RWPE1 (cell line): ENCODE measurements at regions not wholly inside any gene's neighbourhood (a gene's known extent, or its start where the extent isn't known, plus 50 kb on each side); places are given as distances from the start of the nearest gene placed in this dataset.

ENCODE experiments used
- CTCF ChIA-PET: fragments of 350-600 bp; sonication (Branson Sonifier 250); formaldehyde crosslinking; extraction: SDS; loops from one replicate; lab custom pipeline; 2021; lab: Yijun Ruan, JAX
- POLR2A ChIA-PET: fragments of 400-600 bp; formaldehyde crosslinking; extraction: SDS; loops from one replicate; lab custom pipeline; 2020; ENCODE audit warnings: antibody characterized with exemption; ENCODE audit not compliant: low non-redundant PET; lab: Yijun Ruan, JAX
- DNase-seq: peaks from one replicate; pipeline ENCODE4 v3.0.0; 2012; ENCODE audit warnings: low spot score
- H3K27ac ChIP-seq: fragments of 450-650 bp; 2 replicates; pipeline ENCODE4 v1.5.1; 2017
- TF ChIP-seq, protein P1 (sequence below): fragments of 450-650 bp; conservative IDR thresholded peaks from 2 replicates; pipeline ENCODE4 v1.5.1; 2017; ENCODE audit warnings: low read depth, mild to moderate bottlenecking

DNA sequence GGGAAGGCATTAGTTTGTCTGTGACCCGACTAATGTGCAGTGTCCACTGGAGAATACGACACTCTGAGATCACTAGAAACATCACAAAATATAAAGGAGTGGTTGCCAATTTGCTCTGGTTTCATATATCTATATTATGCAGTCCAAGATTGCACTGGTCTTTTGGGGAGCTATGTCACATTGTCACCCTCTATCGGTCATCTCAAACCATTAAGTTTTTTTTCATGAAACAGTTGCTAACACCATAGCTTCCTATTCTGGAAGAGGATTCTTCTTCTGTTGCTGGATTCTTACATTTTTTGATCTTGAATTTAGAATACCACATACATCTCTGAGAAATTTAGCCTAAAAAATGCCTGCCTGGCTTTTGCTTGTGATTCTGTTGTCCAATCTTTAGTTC lies 168.6 kb downstream of the LACC1 start:
- DNase-seq = no peak
- POLR2A ChIA-PET = no interaction called here
- CTCF ChIA-PET = interaction anchor here (1.4 kb wide), 1 partner anchor 140 kb away, joined by 3 read pairs; no protein-coding TSS in a partner anchor
- no peak overlapping the region for H3K27ac ChIP-seq
- TF ChIP-seq, protein P1, sequence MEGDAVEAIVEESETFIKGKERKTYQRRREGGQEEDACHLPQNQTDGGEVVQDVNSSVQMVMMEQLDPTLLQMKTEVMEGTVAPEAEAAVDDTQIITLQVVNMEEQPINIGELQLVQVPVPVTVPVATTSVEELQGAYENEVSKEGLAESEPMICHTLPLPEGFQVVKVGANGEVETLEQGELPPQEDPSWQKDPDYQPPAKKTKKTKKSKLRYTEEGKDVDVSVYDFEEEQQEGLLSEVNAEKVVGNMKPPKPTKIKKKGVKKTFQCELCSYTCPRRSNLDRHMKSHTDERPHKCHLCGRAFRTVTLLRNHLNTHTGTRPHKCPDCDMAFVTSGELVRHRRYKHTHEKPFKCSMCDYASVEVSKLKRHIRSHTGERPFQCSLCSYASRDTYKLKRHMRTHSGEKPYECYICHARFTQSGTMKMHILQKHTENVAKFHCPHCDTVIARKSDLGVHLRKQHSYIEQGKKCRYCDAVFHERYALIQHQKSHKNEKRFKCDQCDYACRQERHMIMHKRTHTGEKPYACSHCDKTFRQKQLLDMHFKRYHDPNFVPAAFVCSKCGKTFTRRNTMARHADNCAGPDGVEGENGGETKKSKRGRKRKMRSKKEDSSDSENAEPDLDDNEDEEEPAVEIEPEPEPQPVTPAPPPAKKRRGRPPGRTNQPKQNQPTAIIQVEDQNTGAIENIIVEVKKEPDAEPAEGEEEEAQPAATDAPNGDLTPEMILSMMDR = no peak

DNA sequence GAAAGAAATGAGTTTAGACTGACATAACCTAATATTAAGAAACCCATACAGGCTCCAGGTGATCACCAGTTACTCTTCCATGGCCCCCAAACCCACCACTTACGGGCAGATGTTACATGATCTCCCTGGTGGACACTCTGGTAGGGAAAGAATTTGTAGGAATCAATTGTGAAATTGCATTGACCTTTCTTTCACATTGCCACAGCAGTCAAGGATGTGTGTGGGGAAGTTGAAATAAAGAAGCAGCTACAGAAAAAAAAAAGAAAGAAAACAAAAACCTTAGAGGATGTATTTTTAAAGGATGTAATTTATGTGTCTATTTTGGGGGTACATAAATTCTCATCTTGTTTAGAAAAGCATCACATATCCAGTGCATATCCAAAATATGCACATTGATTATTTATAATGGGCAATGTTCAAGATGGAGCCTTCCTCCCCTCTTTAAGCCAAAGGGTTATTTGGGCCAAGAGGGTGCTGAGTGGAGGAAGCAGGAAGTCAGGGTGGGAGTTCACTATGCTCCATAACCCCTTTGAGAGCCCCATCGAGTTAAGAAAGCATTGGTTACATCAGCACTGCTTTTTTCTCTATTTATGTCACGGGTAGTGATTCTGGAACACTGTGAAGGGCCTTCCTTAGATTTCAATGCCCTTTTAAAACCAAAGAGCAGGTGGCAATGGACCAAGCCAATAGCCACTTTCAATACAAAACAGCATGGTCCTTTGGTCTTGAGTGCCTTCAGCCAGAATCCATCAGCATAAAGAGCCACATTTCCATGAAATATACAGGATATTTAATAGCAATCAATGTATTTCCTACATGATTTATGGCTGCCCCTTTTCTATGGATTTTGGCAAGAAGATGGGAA lies 169.6 kb downstream of the LACC1 start:
- DNase-seq = no peak
- CTCF ChIA-PET = interaction anchor here (1.4 kb wide), 1 partner anchor 141 kb away, joined by 3 read pairs; no protein-coding TSS in a partner anchor

DNA sequence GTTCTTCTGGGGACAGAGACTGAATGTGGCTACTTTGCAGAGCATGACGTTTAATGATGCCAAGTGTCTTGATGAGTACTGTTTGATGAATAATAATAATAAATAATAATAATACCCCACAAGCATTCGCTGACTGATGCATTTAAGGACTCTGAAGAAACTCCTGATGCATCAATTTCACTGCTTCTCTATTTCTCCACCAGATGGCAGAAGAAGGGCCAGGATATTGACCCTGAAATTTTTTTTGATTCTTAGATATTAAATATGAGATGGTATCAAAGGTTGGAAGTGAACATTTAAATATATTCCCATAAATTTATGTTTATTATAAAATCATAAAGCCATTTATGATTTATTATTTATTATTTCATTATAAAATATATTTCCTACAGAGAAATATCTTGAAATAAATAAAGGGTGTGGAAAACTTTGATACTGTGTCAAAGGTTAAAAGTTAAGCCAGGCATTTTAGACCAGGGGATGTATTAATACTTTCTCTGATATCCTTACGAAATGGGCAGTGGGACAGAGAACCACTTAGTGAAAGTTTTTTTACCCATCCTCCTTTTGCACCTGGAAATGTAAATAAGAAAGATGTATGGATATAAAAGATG lies 170.9 kb downstream of the LACC1 start:
- ChIA-PET CTCF (no interaction called here), POLR2A (no interaction called here)
- no peak overlapping the region for H3K27ac ChIP-seq
- TF ChIP-seq, protein P1 = peak; percentile 83
- peak; percentile 22 for DNase-seq

More for the DNA sequence above, 169.6 kb downstream of the LACC1 start:
- TF ChIP-seq, protein P1 = no peak
- no peak overlapping the region for H3K27ac ChIP-seq
- POLR2A ChIA-PET = no interaction called here

DNA sequence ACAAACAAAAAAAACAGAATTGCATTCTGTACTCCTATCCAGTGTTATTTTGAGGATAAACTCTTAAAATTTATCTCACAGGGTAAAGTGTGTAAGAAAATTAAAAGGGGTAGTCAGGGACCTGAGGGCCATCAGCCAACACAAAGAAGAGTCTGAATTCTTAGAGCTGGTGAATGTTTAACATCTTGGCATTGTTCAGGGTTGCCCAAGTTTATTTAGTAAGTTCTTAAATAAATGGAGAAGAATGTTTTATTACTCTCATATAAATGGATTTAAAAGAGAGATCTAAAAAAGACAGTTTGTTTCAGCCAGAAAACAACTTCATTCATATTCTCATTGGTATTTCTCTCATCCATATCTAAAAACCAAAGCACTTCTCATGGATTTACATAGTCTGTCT lies 171.7 kb downstream of the LACC1 start:
- ChIA-PET CTCF (no interaction called here), POLR2A (no interaction called here)
- no peak overlapping the region for H3K27ac ChIP-seq
- TF ChIP-seq, protein P1 = no peak
- no peak for DNase-seq

DNA sequence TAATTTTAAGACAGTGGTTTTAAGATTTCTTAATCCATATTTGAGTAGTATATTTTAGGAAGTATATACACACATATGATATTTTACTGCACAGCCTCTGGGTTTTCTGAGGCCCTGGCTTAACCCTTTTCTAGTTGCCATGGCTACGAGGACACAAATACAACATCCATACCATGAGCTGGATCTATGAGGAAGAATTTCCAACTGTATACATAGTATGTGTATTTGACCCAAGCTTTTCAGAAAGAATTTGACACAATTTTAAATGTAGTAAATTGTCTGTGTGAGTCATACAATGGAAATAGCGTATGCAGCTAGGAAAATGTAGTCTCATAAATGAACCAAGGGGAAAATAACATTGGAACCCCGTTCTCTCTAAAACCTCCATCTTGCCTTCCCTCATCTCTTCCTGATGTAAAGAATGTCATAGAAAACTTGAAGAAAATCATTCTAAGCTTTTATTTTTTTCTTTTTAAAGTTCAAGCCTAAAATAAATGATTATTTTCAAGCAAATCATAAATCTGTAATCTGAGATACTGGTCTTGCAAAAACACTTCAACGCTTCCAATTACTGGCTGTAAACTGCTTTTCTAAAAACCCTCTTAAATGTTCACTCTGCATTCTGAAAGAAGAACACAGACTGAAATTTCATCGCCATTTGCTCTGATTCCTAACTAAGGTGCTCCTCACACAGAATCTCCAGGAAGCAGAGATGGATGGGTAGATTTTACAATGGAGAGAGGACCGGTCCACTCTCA lies 172.4 kb downstream of the LACC1 start:
- POLR2A ChIA-PET = no interaction called here
- CTCF ChIA-PET = interaction anchor here (0.6 kb wide), 1 partner anchor 128 kb away, joined by 3 read pairs; no protein-coding TSS in a partner anchor
- H3K27ac ChIP-seq = no peak overlapping the region
- DNase-seq = peak; percentile 12
- TF ChIP-seq, protein P1 = no peak

DNA sequence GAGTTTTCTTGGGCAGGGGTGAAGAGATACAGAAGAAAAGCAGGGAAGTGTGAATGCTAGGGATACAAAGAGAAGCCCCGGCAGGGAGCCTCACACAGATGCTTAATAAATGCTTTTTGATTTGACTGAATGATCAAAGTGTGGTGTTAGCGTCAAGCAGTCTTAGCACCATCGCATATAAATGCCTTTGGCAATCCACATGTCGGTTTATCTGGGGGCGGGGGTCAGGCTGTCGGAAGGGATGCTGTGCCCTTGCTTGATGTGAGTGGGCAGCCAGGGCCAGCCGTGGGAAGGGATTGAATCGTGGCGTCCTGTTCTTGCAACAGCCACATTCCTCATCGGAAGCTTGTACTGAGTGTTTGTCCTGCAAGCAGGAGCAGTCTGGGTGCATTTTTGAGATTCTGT lies 173.1 kb downstream of the LACC1 start:
- CTCF ChIA-PET = interaction anchor here (0.6 kb wide), 1 partner anchor 127 kb away, joined by 3 read pairs; no protein-coding TSS in a partner anchor
- POLR2A ChIA-PET = no interaction called here
- DNase-seq = no peak
- H3K27ac ChIP-seq = no peak overlapping the region
- TF ChIP-seq, protein P1 = no peak
